Epithelial cell of proximal tubule (primary cell): ENCODE measurements at regions not wholly inside any gene's neighbourhood (a gene's known extent, or its start where the extent isn't known, plus 50 kb on each side); places are given as distances from the start of the nearest gene placed in this dataset.

Experiments used
- DNase-seq: peaks from one replicate; pipeline ENCODE4 v3.0.0-alpha.2; 2011; ENCODE audit warnings: low read depth
- H3K4me3 ChIP-seq: 2 replicates; pipeline ENCODE4 v1.5.1; 2011; ENCODE audit warnings: low read depth, mild to moderate bottlenecking, low read length
- TF ChIP-seq, protein P1 (sequence below): conservative IDR thresholded peaks from 2 replicates; pipeline ENCODE4 v1.5.1; 2012; ENCODE audit warnings: low read depth, mild to moderate bottlenecking, low read length

DNA sequence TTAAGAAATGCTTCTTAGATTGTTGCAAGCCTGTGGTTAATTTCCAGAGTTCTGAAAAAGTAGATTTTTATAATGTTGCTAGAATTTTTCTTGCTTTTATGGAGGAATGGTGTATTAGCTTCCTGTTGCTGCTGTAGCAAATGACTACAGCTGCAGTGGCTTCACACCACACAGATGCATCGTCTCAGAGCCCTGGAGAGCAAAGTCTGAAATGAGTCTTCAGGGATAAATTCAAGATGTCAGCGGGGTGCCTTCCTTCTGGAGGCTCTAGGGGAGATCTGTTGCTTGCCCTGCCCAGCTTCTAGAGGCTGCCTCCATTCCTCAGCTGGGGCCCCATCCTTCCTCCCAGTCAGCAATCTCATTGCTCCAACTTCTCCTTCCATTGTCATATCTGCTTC lies 187.8 kb downstream of the ZNF516 start:
- H3K4me3 ChIP-seq, result no peak overlapping the region
- no peak for DNase-seq
- TF ChIP-seq, protein P1, sequence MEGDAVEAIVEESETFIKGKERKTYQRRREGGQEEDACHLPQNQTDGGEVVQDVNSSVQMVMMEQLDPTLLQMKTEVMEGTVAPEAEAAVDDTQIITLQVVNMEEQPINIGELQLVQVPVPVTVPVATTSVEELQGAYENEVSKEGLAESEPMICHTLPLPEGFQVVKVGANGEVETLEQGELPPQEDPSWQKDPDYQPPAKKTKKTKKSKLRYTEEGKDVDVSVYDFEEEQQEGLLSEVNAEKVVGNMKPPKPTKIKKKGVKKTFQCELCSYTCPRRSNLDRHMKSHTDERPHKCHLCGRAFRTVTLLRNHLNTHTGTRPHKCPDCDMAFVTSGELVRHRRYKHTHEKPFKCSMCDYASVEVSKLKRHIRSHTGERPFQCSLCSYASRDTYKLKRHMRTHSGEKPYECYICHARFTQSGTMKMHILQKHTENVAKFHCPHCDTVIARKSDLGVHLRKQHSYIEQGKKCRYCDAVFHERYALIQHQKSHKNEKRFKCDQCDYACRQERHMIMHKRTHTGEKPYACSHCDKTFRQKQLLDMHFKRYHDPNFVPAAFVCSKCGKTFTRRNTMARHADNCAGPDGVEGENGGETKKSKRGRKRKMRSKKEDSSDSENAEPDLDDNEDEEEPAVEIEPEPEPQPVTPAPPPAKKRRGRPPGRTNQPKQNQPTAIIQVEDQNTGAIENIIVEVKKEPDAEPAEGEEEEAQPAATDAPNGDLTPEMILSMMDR, result no peak

GRCh38 chr18:76306685-76307292 lies 188.3 kb downstream of the ZNF516 start:
- H3K4me3 ChIP-seq, result no peak overlapping the region
- TF ChIP-seq, protein P1, result peak; percentile 31
- DNase-seq, result no peak

GRCh38 chr18:76285866-76286265 lies 209.2 kb downstream of the ZNF516 start:
- no peak overlapping the region for H3K4me3 ChIP-seq

DNA sequence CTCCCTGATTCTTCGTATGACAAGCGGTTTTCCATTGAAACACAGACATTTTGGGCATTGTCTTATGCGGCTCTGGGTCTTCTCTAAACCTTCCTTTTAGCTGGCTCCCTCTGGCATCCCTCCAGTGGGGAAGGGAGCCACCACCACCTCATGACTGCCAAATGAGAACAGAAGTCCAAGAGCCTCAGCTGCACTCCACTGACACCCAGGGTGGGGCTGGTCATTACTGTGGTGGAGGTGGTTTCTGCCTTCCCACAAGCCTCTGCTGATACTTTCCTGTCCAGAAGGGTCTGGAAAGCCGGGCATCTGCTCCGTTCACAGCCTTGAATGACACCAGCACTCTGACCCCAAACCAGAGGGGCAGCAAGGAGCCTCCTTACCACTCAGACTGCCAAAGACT lies 213.5 kb downstream of the ZNF516 start:
- DNase-seq, result no peak
- H3K4me3 ChIP-seq, result no peak overlapping the region
- TF ChIP-seq, protein P1, result no peak

More at GRCh38 chr18:76285866-76286265, 209.2 kb downstream of the ZNF516 start:
- DNase-seq, result no peak
- TF ChIP-seq, protein P1, result no peak

- DNase-seq, result no peak
- H3K4me3 ChIP-seq, result no peak overlapping the region
- TF ChIP-seq, protein P1, result no peak
Measured at GRCh38 chr18:76277801-76278200, 217.2 kb downstream of the ZNF516 start.

GRCh38 chr18:76275727-76276313 lies 219.2 kb downstream of the ZNF516 start:
- H3K4me3 ChIP-seq, result no peak overlapping the region

More at GRCh38 chr18:76275727-76276313, 219.2 kb downstream of the ZNF516 start:
- TF ChIP-seq, protein P1, result no peak
- no peak for DNase-seq
